RPMI7951 (cell line): ENCODE measurements at regions not wholly inside any gene's neighbourhood (a gene's known extent, or its start where the extent isn't known, plus 50 kb on each side); places are given as distances from the start of the nearest gene placed in this dataset.

ENCODE experiments used
- DNase-seq: peaks from one replicate; pipeline ENCODE4 v3.0.0-alpha.2; 2012; ENCODE audit warnings: low read depth

GRCh38 chr2:41579806-41580205, 468.0 kb upstream of the PKDCC start:
- no peak for DNase-seq

- no peak for DNase-seq
These were observed 467.0 kb upstream of the PKDCC start for GRCh38 chr2:41580806-41581205.

GRCh38 chr2:41595240-41595639, 452.6 kb upstream of the PKDCC start:
- DNase-seq: no peak

- no peak for DNase-seq
These were observed 450.1 kb upstream of the PKDCC start for GRCh38 chr2:41597680-41598079.

GRCh38 chr2:41598161-41598894, 449.5 kb upstream of the PKDCC start:
- no peak for DNase-seq

GRCh38 chr2:41600460-41600859, 447.4 kb upstream of the PKDCC start:
- DNase-seq: no peak

- DNase-seq: no peak
These were observed 445.5 kb upstream of the PKDCC start for GRCh38 chr2:41602341-41602740.

GRCh38 chr2:41605311-41605710, 442.5 kb upstream of the PKDCC start:
- no peak for DNase-seq

GRCh38 chr2:41605914-41606313, 441.9 kb upstream of the PKDCC start:
- no peak for DNase-seq

GRCh38 chr2:41610501-41611190, 437.2 kb upstream of the PKDCC start:
- no peak for DNase-seq

GRCh38 chr2:41618754-41619153, 429.1 kb upstream of the PKDCC start:
- no peak for DNase-seq

- DNase-seq: no peak
These were observed 426.7 kb upstream of the PKDCC start for GRCh38 chr2:41621095-41621494.

GRCh38 chr2:41621563-41621962, 426.3 kb upstream of the PKDCC start:
- DNase-seq: no peak

- no peak for DNase-seq
These were observed 425.5 kb upstream of the PKDCC start for GRCh38 chr2:41622301-41622700.

GRCh38 chr2:41626936-41627335, 420.9 kb upstream of the PKDCC start:
- no peak for DNase-seq

- DNase-seq: no peak
These were observed 413.1 kb upstream of the PKDCC start for GRCh38 chr2:41634686-41635085.

GRCh38 chr2:41644936-41645335, 402.9 kb upstream of the PKDCC start:
- no peak for DNase-seq

GRCh38 chr2:41647468-41648050, 400.3 kb upstream of the PKDCC start:
- DNase-seq: no peak

- no peak for DNase-seq
These were observed 390.6 kb upstream of the PKDCC start for GRCh38 chr2:41657226-41657625.

- no peak for DNase-seq
These were observed 388.1 kb upstream of the PKDCC start for GRCh38 chr2:41659758-41660157.

- no peak for DNase-seq
These were observed 385.4 kb upstream of the PKDCC start for GRCh38 chr2:41662461-41662860.

GRCh38 chr2:41663056-41663455, 384.8 kb upstream of the PKDCC start:
- DNase-seq: no peak

GRCh38 chr2:41668529-41668928, 379.3 kb upstream of the PKDCC start:
- no peak for DNase-seq
